ENCODE measurements at regions not wholly inside any gene's neighbourhood (a gene's known extent, or its start where the extent isn't known, plus 50 kb on each side); places are given as distances from the start of the nearest gene placed in this dataset.

- no peak overlapping the region for H3K9ac ChIP-seq (ENCODE audit: low read length)
- no peaks in the 10 kb centered on the region for H3K4me1 ChIP-seq (ENCODE audit: control insufficient read depth, insufficient read depth, low read length)
- H3K36me3 ChIP-seq (ENCODE audit: control insufficient read depth, insufficient read depth, low read length, severe bottlenecking) = no peaks in the 10 kb centered on the region
- no peak overlapping the region for H3K4me3 ChIP-seq (ENCODE audit: low read length)
- no peaks in the 10 kb centered on the region for H3K27me3 ChIP-seq (replicated peaks; ENCODE audit: control insufficient read depth, insufficient read depth, low read length)
- DNase-seq (ENCODE audit: low read depth) = no peak
- no peaks in the 10 kb centered on the region for H3K9me3 ChIP-seq (ENCODE audit: control insufficient read depth, low read length)
These were observed 106.8 kb upstream of the FAM78B start for GRCh38 chr1:166273618-166274017.

GRCh38 chr1:166282391-166283137, 115.8 kb upstream of the FAM78B start:
- H3K36me3 ChIP-seq (ENCODE audit: control insufficient read depth, insufficient read depth, low read length, severe bottlenecking) = no peaks in the 10 kb centered on the region
- peaks cover 3% of the 10 kb centered on the region for H3K4me1 ChIP-seq (ENCODE audit: control insufficient read depth, insufficient read depth, low read length)
- H3K4me3 ChIP-seq (ENCODE audit: low read length) = no peak overlapping the region
- H3K9ac ChIP-seq (ENCODE audit: low read length) = no peak overlapping the region
- H3K9me3 ChIP-seq (ENCODE audit: control insufficient read depth, low read length) = no peaks in the 10 kb centered on the region
- H3K27me3 ChIP-seq (replicated peaks; ENCODE audit: control insufficient read depth, insufficient read depth, low read length) = no peaks in the 10 kb centered on the region
- no peak for DNase-seq (ENCODE audit: low read depth)

- peaks cover 3% of the 10 kb centered on the region for H3K4me1 ChIP-seq (ENCODE audit: control insufficient read depth, insufficient read depth, low read length)
- no peaks in the 10 kb centered on the region for H3K27me3 ChIP-seq (replicated peaks; ENCODE audit: control insufficient read depth, insufficient read depth, low read length)
- H3K9me3 ChIP-seq (ENCODE audit: control insufficient read depth, low read length) = no peaks in the 10 kb centered on the region
- H3K36me3 ChIP-seq (ENCODE audit: control insufficient read depth, insufficient read depth, low read length, severe bottlenecking) = no peaks in the 10 kb centered on the region
- no peak overlapping the region for H3K4me3 ChIP-seq (ENCODE audit: low read length)
- H3K9ac ChIP-seq (ENCODE audit: low read length) = no peak overlapping the region
- peak; percentile 1 for DNase-seq (ENCODE audit: low read depth)
These were observed 116.4 kb upstream of the FAM78B start for GRCh38 chr1:166283190-166283589.

- H3K4me1 ChIP-seq (ENCODE audit: control insufficient read depth, insufficient read depth, low read length) = peaks cover 3% of the 10 kb centered on the region
- no peak overlapping the region for H3K4me3 ChIP-seq (ENCODE audit: low read length)
- H3K9ac ChIP-seq (ENCODE audit: low read length) = no peak overlapping the region
- no peak for DNase-seq (ENCODE audit: low read depth)
- H3K36me3 ChIP-seq (ENCODE audit: control insufficient read depth, insufficient read depth, low read length, severe bottlenecking) = no peaks in the 10 kb centered on the region
- H3K27me3 ChIP-seq (replicated peaks; ENCODE audit: control insufficient read depth, insufficient read depth, low read length) = no peaks in the 10 kb centered on the region
- H3K9me3 ChIP-seq (ENCODE audit: control insufficient read depth, low read length) = no peaks in the 10 kb centered on the region
These were observed 116.8 kb upstream of the FAM78B start for GRCh38 chr1:166283600-166283999.

GRCh38 chr1:166289309-166290050, 122.7 kb upstream of the FAM78B start:
- H3K4me3 ChIP-seq (ENCODE audit: low read length) = no peak overlapping the region

GRCh38 chr1:166295656-166296055, 128.9 kb upstream of the FAM78B start:
- Histone ChIP-seq H3K4me3 (ENCODE audit: low read length) (no peak overlapping the region), H3K27me3 (replicated peaks; ENCODE audit: control insufficient read depth, insufficient read depth, low read length) (no peaks in the 10 kb centered on the region), H3K9ac (ENCODE audit: low read length) (no peak overlapping the region), H3K36me3 (ENCODE audit: control insufficient read depth, insufficient read depth, low read length, severe bottlenecking) (no peaks in the 10 kb centered on the region), H3K4me1 (ENCODE audit: control insufficient read depth, insufficient read depth, low read length) (no peaks in the 10 kb centered on the region), H3K9me3 (ENCODE audit: control insufficient read depth, low read length) (no peaks in the 10 kb centered on the region)
- no peak for DNase-seq (ENCODE audit: low read depth)

More at GRCh38 chr1:166289309-166290050, 122.7 kb upstream of the FAM78B start:
- H3K9me3 ChIP-seq (ENCODE audit: control insufficient read depth, low read length) = no peaks in the 10 kb centered on the region
- no peak for DNase-seq (ENCODE audit: low read depth)
- H3K36me3 ChIP-seq (ENCODE audit: control insufficient read depth, insufficient read depth, low read length, severe bottlenecking) = no peaks in the 10 kb centered on the region
- no peaks in the 10 kb centered on the region for H3K4me1 ChIP-seq (ENCODE audit: control insufficient read depth, insufficient read depth, low read length)
- H3K27me3 ChIP-seq (replicated peaks; ENCODE audit: control insufficient read depth, insufficient read depth, low read length) = peaks cover 4% of the 10 kb centered on the region
- H3K9ac ChIP-seq (ENCODE audit: low read length) = no peak overlapping the region

- DNase-seq (ENCODE audit: low read depth) = no peak
- Histone ChIP-seq H3K9ac (ENCODE audit: low read length) (no peak overlapping the region), H3K4me1 (ENCODE audit: control insufficient read depth, insufficient read depth, low read length) (no peaks in the 10 kb centered on the region), H3K27me3 (replicated peaks; ENCODE audit: control insufficient read depth, insufficient read depth, low read length) (no peaks in the 10 kb centered on the region), H3K36me3 (ENCODE audit: control insufficient read depth, insufficient read depth, low read length, severe bottlenecking) (no peaks in the 10 kb centered on the region), H3K4me3 (ENCODE audit: low read length) (no peak overlapping the region), H3K9me3 (ENCODE audit: control insufficient read depth, low read length) (no peaks in the 10 kb centered on the region)
These were observed 131.2 kb upstream of the FAM78B start for GRCh38 chr1:166297993-166298392.

- Histone ChIP-seq H3K36me3 (ENCODE audit: control insufficient read depth, insufficient read depth, low read length, severe bottlenecking) (no peaks in the 10 kb centered on the region), H3K9ac (ENCODE audit: low read length) (no peak overlapping the region), H3K9me3 (ENCODE audit: control insufficient read depth, low read length) (no peaks in the 10 kb centered on the region), H3K4me1 (ENCODE audit: control insufficient read depth, insufficient read depth, low read length) (no peaks in the 10 kb centered on the region), H3K4me3 (ENCODE audit: low read length) (no peak overlapping the region), H3K27me3 (replicated peaks; ENCODE audit: control insufficient read depth, insufficient read depth, low read length) (no peaks in the 10 kb centered on the region)
- DNase-seq (ENCODE audit: low read depth) = no peak
These were observed 134.0 kb upstream of the FAM78B start for GRCh38 chr1:166300767-166301166.

- no peak overlapping the region for H3K4me3 ChIP-seq (ENCODE audit: low read length)
- H3K27me3 ChIP-seq (replicated peaks; ENCODE audit: control insufficient read depth, insufficient read depth, low read length) = no peaks in the 10 kb centered on the region
- DNase-seq (ENCODE audit: low read depth) = no peak
- no peaks in the 10 kb centered on the region for H3K36me3 ChIP-seq (ENCODE audit: control insufficient read depth, insufficient read depth, low read length, severe bottlenecking)
- no peak overlapping the region for H3K9ac ChIP-seq (ENCODE audit: low read length)
- H3K4me1 ChIP-seq (ENCODE audit: control insufficient read depth, insufficient read depth, low read length) = no peaks in the 10 kb centered on the region
- no peaks in the 10 kb centered on the region for H3K9me3 ChIP-seq (ENCODE audit: control insufficient read depth, low read length)
These were observed 136.4 kb upstream of the FAM78B start for GRCh38 chr1:166302989-166303758.

GRCh38 chr1:166304131-166304530, 137.3 kb upstream of the FAM78B start:
- Histone ChIP-seq H3K4me3 (ENCODE audit: low read length) (no peak overlapping the region), H3K36me3 (ENCODE audit: control insufficient read depth, insufficient read depth, low read length, severe bottlenecking) (no peaks in the 10 kb centered on the region), H3K9ac (ENCODE audit: low read length) (no peak overlapping the region), H3K4me1 (ENCODE audit: control insufficient read depth, insufficient read depth, low read length) (no peaks in the 10 kb centered on the region), H3K9me3 (ENCODE audit: control insufficient read depth, low read length) (no peaks in the 10 kb centered on the region), H3K27me3 (replicated peaks; ENCODE audit: control insufficient read depth, insufficient read depth, low read length) (no peaks in the 10 kb centered on the region)
- no peak for DNase-seq (ENCODE audit: low read depth)

- Histone ChIP-seq H3K4me3 (ENCODE audit: low read length) (no peak overlapping the region), H3K9ac (ENCODE audit: low read length) (no peak overlapping the region), H3K27me3 (replicated peaks; ENCODE audit: control insufficient read depth, insufficient read depth, low read length) (no peaks in the 10 kb centered on the region), H3K9me3 (ENCODE audit: control insufficient read depth, low read length) (no peaks in the 10 kb centered on the region), H3K4me1 (ENCODE audit: control insufficient read depth, insufficient read depth, low read length) (no peaks in the 10 kb centered on the region), H3K36me3 (ENCODE audit: control insufficient read depth, insufficient read depth, low read length, severe bottlenecking) (no peaks in the 10 kb centered on the region)
- no peak for DNase-seq (ENCODE audit: low read depth)
These were observed 138.6 kb upstream of the FAM78B start for GRCh38 chr1:166305371-166305770.

Data from adipocyte (in vitro differentiated cells).